Nephron progenitor cell (in vitro differentiated cells): ENCODE measurements at regions not wholly inside any gene's neighbourhood (a gene's known extent, or its start where the extent isn't known, plus 50 kb on each side); places are given as distances from the start of the nearest gene placed in this dataset.

Experiments used
- DNase-seq: peaks from one replicate; pipeline ENCODE4 v3.0.0; 2021
- H3K27ac Mint-ChIP-seq: 2 replicates; pipeline ENCODE4 v1.8.0; 2021; ENCODE audit warnings: mild to moderate bottlenecking, moderate library complexity, mixed read lengths
- H3K27me3 Mint-ChIP-seq: 2 replicates; pipeline ENCODE4 v1.8.0; 2021; ENCODE audit warnings: mild to moderate bottlenecking, low read depth, mixed read lengths; ENCODE audit not compliant: poor library complexity
- H3K36me3 Mint-ChIP-seq: 2 replicates; pipeline ENCODE4 v1.8.0; 2021; ENCODE audit warnings: low read depth, mixed read lengths
- H3K4me1 Mint-ChIP-seq: 2 replicates; pipeline ENCODE4 v1.8.0; 2021; ENCODE audit warnings: mixed read lengths
- H3K4me3 Mint-ChIP-seq: 2 replicates; pipeline ENCODE4 v1.8.0; 2021; ENCODE audit warnings: mild to moderate bottlenecking, moderate library complexity, mixed read lengths
- H3K9me3 Mint-ChIP-seq: 2 replicates; pipeline ENCODE4 v1.8.0; 2021; ENCODE audit warnings: mild to moderate bottlenecking, moderate library complexity, mixed read lengths
- CTCF ChIP-seq: fragments of 200-600 bp; sonication (generic); IDR thresholded peaks from 2 replicates; pipeline ENCODE4 v1.5.0; 2021; ENCODE audit warnings: antibody characterized with exemption

- Mint-ChIP-seq H3K9me3 (no peaks in the 10 kb centered on the region), H3K4me1 (no peaks in the 10 kb centered on the region), H3K36me3 (no peaks in the 10 kb centered on the region), H3K27ac (no peak overlapping the region), H3K4me3 (no peak overlapping the region), H3K27me3 (peaks cover 7% of the 10 kb centered on the region)
- DNase-seq: no peak
- no peak for TF ChIP-seq CTCF
These were observed 90.1 kb downstream of the KCNE4 start for GRCh38 chr2:223142118-223142517.

DNA sequence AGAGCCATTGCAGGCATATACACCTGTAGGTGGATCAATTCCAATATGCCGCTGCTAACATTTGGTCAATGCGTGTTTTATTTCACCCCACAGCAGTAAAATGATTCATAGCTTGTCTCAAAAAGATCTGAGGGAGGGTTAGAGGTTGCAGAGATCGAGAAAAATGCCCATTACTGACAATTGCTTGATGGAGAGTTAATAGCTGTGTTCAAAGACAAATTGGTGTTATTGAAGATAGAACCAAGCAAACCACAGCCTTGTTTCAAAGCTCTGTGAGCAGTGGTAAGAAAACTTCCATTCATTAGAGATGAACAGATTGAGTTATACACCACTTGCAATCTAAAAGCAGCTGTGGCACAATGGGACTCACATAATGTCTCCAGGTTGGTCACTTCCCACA lies 95.4 kb downstream of the KCNE4 start:
- Mint-ChIP-seq H3K27ac (no peak overlapping the region), H3K27me3 (peaks cover 3% of the 10 kb centered on the region)
- no peak for TF ChIP-seq CTCF

DNA sequence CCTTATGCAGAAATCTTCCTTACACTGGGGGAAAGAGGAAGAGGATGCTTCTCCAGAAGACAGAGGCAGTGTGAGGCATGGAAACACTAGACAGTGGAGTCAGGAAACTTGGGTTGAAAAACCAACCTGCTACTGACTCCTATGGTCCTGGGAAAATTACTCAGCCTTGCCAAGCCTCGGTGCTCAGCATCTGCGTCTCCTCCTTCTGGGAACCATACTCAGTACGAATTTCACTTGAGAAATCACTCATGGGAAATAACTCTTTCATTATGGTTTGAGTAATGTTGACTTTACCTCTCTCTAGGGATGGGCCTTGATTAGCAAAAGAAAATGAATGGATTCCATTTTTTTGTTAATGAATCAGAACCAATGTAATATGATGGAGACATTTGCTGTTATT lies 96.5 kb downstream of the KCNE4 start:
- Mint-ChIP-seq H3K27me3 (peaks cover 3% of the 10 kb centered on the region), H3K4me1 (no peaks in the 10 kb centered on the region), H3K9me3 (no peaks in the 10 kb centered on the region), H3K27ac (no peak overlapping the region), H3K36me3 (no peaks in the 10 kb centered on the region), H3K4me3 (no peak overlapping the region)
- no peak for DNase-seq
- TF ChIP-seq CTCF: no peak

More for the DNA sequence above, 95.4 kb downstream of the KCNE4 start:
- Mint-ChIP-seq H3K4me3 (no peak overlapping the region), H3K9me3 (no peaks in the 10 kb centered on the region), H3K4me1 (no peaks in the 10 kb centered on the region), H3K36me3 (no peaks in the 10 kb centered on the region)
- no peak for DNase-seq

- Mint-ChIP-seq H3K4me1 (no peaks in the 10 kb centered on the region), H3K4me3 (no peak overlapping the region), H3K27ac (no peak overlapping the region), H3K27me3 (peaks cover 12% of the 10 kb centered on the region), H3K9me3 (no peaks in the 10 kb centered on the region), H3K36me3 (no peaks in the 10 kb centered on the region)
- no peak for DNase-seq
- TF ChIP-seq CTCF: no peak
These were observed 104.0 kb downstream of the KCNE4 start for GRCh38 chr2:223155956-223156355.

DNA sequence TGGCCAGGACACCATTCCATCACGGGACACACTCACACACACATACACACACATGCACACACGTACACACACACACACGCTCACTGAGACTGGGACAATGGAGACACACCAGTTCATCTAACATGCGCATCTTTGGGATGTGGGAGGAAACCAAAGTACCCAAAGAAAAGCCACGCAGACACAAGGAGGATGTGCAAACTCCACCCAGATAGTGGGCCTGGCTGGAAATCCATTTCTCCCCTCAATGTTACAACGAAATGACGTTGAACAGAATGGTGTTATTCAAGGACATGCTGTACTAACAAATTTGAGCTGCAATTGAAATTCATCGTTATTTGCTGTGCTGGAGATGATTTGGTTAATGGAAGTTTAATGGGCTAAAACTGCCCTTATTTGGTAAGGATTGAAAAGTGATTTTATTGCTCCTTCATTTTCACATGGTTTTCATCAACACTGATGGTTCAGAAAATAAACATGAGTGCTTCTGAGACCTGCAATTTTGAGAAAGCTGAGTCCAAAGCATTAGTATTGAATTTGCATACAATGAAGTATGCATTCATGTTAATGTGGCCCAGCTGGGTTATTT lies 110.0 kb downstream of the KCNE4 start:
- Mint-ChIP-seq H3K27ac (no peak overlapping the region), H3K4me1 (no peaks in the 10 kb centered on the region)
- TF ChIP-seq CTCF: no peak

DNA sequence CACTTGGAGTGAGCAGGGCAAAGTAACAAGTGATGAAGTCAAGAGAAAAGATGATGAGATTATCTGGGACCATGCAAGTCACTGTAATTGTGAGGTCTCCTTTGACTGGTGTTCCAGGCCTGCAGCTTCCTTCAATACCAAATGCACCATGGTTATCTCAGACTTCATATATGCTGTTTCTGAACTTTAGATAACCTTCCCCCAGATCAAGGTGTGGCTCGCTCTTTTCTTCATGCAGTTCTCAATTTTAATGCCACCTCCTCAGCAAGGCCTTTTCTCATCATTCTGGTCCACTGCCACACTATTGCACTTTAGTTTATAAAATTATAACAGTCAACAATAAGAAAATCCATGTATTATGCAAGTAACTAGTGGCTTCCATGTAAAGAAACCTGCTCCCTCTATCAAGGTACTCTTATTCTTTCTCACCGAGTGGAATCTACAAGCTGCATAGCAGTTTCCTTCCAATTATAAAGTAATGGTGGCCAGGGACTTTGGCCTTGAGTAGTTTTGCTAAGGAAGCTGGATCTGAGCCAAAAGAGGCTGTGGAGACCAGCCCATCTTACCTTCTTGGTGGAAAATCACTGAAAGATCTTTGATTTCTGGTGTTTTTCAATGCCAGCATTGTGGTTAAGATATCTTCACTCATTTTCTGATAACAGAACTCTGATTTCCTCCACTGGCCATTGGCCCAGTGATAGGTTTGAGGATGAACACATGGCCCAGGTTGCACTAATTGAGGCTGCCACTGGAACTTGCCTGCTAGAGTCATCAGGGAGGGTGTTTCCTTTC lies 113.6 kb downstream of the KCNE4 start:
- DNase-seq: no peak
- Mint-ChIP-seq H3K9me3 (no peaks in the 10 kb centered on the region), H3K27ac (no peak overlapping the region), H3K4me3 (no peak overlapping the region), H3K4me1 (no peaks in the 10 kb centered on the region), H3K27me3 (no peaks in the 10 kb centered on the region), H3K36me3 (no peaks in the 10 kb centered on the region)
- TF ChIP-seq CTCF: no peak

More for the DNA sequence above, 110.0 kb downstream of the KCNE4 start:
- Mint-ChIP-seq H3K36me3 (no peaks in the 10 kb centered on the region), H3K4me3 (no peak overlapping the region), H3K9me3 (no peaks in the 10 kb centered on the region), H3K27me3 (peaks cover 3% of the 10 kb centered on the region)
- DNase-seq: no peak
